H1 (cell line): ENCODE measurements at regions not wholly inside any gene's neighbourhood (a gene's known extent, or its start where the extent isn't known, plus 50 kb on each side); places are given as distances from the start of the nearest gene placed in this dataset.

Experiments
- CTCF ChIA-PET: fragments of 300-600 bp; sonication (Branson Sonifier 250); formaldehyde crosslinking; loops from one replicate; lab custom pipeline; 2021; ENCODE audit not compliant: partially characterized antibody; lab: Charles Lee
- POLR2A ChIA-PET: fragments of 300-600 bp; sonication (Branson Sonifier 250); formaldehyde crosslinking; loops from one replicate; lab custom pipeline; 2021; ENCODE audit warnings: inconsistent platforms; ENCODE audit not compliant: partially characterized antibody; lab: Charles Lee
- DNase-seq, 2 experiments: peaks; one replicate each; pipeline versions ENCODE4 v3.0.0 to v3.0.0-alpha.2; 2010 to 2022; ENCODE audit warnings: low spot score in 2 of 2, low read depth in 1 of 2, mixed read lengths in 1 of 2
- FAIRE-seq: peaks from 2 replicates; lab custom pipeline; 2011; peaks lifted over from hg19 to GRCh38; lab: Jason Lieb, UNC
- H2AFZ ChIP-seq: 2 replicates; pipeline ENCODE4 v1.8.1; 2012; ENCODE audit warnings: low read length, inconsistent platforms
- H2AK5ac ChIP-seq: 2 replicates; pipeline ENCODE4 v1.6.1; 2013; ENCODE audit warnings: low read depth, low read length
- H2BK120ac ChIP-seq: replicated peaks from 2 replicates; pipeline ENCODE3; 2013; ENCODE audit warnings: low read depth, low read length, inconsistent platforms
- H2BK12ac ChIP-seq: 2 replicates; pipeline ENCODE4 v1.6.1; 2013; ENCODE audit warnings: low read depth, low read length
- H2BK15ac ChIP-seq: 2 replicates; pipeline ENCODE4 v1.6.1; 2013; ENCODE audit warnings: low read length
- H2BK20ac ChIP-seq: 2 replicates; pipeline ENCODE4 v1.6.1; 2013; ENCODE audit warnings: low read length
- H2BK5ac ChIP-seq: 2 replicates; pipeline ENCODE4 v1.6.1; 2013; ENCODE audit warnings: low read depth, low read length
- H3K14ac ChIP-seq: 2 replicates; pipeline ENCODE4 v1.6.1; 2013; ENCODE audit warnings: inconsistent platforms; ENCODE audit not compliant: insufficient read length
- H3K18ac ChIP-seq: 2 replicates; pipeline ENCODE4 v1.6.1; 2013; ENCODE audit warnings: low read length; ENCODE audit errors: extremely low read depth
- H3K23ac ChIP-seq: 2 replicates; pipeline ENCODE4 v1.6.1; 2013; ENCODE audit warnings: inconsistent platforms; ENCODE audit not compliant: insufficient read length
- H3K23me2 ChIP-seq: 2 replicates; pipeline ENCODE4 v1.6.1; 2013; ENCODE audit warnings: low read depth, low read length
- H3K27ac ChIP-seq: 2 replicates; pipeline ENCODE4 v1.6.1; 2011; ENCODE audit warnings: low read depth, low read length, inconsistent platforms
- H3K27me3 ChIP-seq, 4 experiments: replicated peaks in 1 of 4; 1 replicate in 1 of 4; 2 replicates in 3 of 4; pipeline versions ENCODE4 v1.6.1 to v1.8.1; 2011 to 2013; ENCODE audit warnings: low read length in 3 of 4, mild to moderate bottlenecking in 3 of 4, inconsistent platforms in 2 of 4, mixed read lengths in 2 of 4, moderate library complexity in 1 of 4; ENCODE audit not compliant: control insufficient read depth in 3 of 4, insufficient read depth in 3 of 4; ENCODE audit errors: extremely low read depth in 1 of 4
- H3K36me3 ChIP-seq, 4 experiments: 2 replicates each; pipeline versions ENCODE4 v1.6.1 to v1.8.1; 2011 to 2013; ENCODE audit warnings: mild to moderate bottlenecking in 4 of 4, low read length in 3 of 4, moderate library complexity in 2 of 4, control low read depth in 1 of 4, inconsistent platforms in 1 of 4; ENCODE audit not compliant: insufficient read depth in 4 of 4, control insufficient read depth in 2 of 4
- H3K4ac ChIP-seq: replicated peaks from 2 replicates; pipeline ENCODE3; 2013; ENCODE audit warnings: low read length, low read depth, mixed read lengths, inconsistent platforms; ENCODE audit not compliant: insufficient read length
- H3K4me1 ChIP-seq, 4 experiments: replicated peaks in 1 of 4; 1 replicate in 1 of 4; 2 replicates in 3 of 4; pipeline versions ENCODE4 v1.6.1 to v1.8.1; 2011 to 2013; ENCODE audit warnings: low read length in 3 of 4, inconsistent platforms in 2 of 4, mixed read lengths in 1 of 4; ENCODE audit not compliant: insufficient read depth in 4 of 4, control insufficient read depth in 3 of 4
- H3K4me2 ChIP-seq, 2 experiments: 2 replicates each; pipeline versions ENCODE4 v1.6.1 to v1.8.1; 2011 to 2013; ENCODE audit warnings: low read depth in 2 of 2, low read length in 2 of 2, control low read depth in 1 of 2, inconsistent platforms in 1 of 2, mild to moderate bottlenecking in 1 of 2; ENCODE audit not compliant: insufficient read depth in 1 of 2
- H3K4me3 ChIP-seq, 4 experiments: fragments of 200-600, 300-600 bp in 1 of 4; sonication (generic), shearing (Covaris generic), sonication (Bioruptor Twin) in 1 of 4; 2 replicates each; pipeline versions ENCODE4 v1.5.1 to v1.8.1; 2011 to 2016; ENCODE audit warnings: low read length in 4 of 4, low read depth in 3 of 4, control low read depth in 2 of 4, inconsistent platforms in 2 of 4, mild to moderate bottlenecking in 2 of 4, mixed read lengths in 1 of 4, moderate library complexity in 1 of 4; ENCODE audit not compliant: insufficient read depth in 2 of 4; ENCODE audit errors: extremely low read depth in 1 of 4
- H3K56ac ChIP-seq: replicated peaks from 2 replicates; pipeline ENCODE3; 2013; ENCODE audit warnings: low read depth, mild to moderate bottlenecking, mixed read lengths, low read length, inconsistent platforms; ENCODE audit not compliant: insufficient read length
- H3K79me1 ChIP-seq: 2 replicates; pipeline ENCODE4 v1.6.1; 2013; ENCODE audit warnings: low read depth, low read length, control low read depth
- H3K79me2 ChIP-seq, 2 experiments: 2 replicates each; pipeline versions ENCODE4 v1.6.1 to v1.8.1; 2012 to 2013; ENCODE audit warnings: low read length in 2 of 2, mild to moderate bottlenecking in 2 of 2, inconsistent platforms in 1 of 2; ENCODE audit not compliant: insufficient read depth in 2 of 2, control insufficient read depth in 1 of 2
- H3K9ac ChIP-seq, 4 experiments: replicated peaks in 1 of 4; 1 replicate in 1 of 4; 2 replicates in 3 of 4; pipeline versions ENCODE4 v1.6.1 to v1.8.1; 2011 to 2013; ENCODE audit warnings: low read depth in 3 of 4, low read length in 3 of 4, control low read depth in 2 of 4, mild to moderate bottlenecking in 2 of 4, moderate library complexity in 2 of 4, inconsistent platforms in 1 of 4; ENCODE audit errors: extremely low read depth in 1 of 4
- H3K9me3 ChIP-seq, 2 experiments: 2 replicates each; pipeline versions ENCODE4 v1.6.1 to v1.8.1; 2012 to 2013; ENCODE audit warnings: mild to moderate bottlenecking in 2 of 2, moderate library complexity in 2 of 2, control low read depth in 1 of 2, inconsistent platforms in 1 of 2, low read depth in 1 of 2, low read length in 1 of 2, mixed read lengths in 1 of 2; ENCODE audit not compliant: insufficient read depth in 2 of 2
- H4K20me1 ChIP-seq, 2 experiments: replicated peaks in 1 of 2; 2 replicates each; pipeline versions ENCODE3 to v1.8.1; 2011 to 2013; ENCODE audit warnings: inconsistent platforms in 2 of 2, low read length in 2 of 2, mild to moderate bottlenecking in 1 of 2; ENCODE audit not compliant: insufficient read depth in 2 of 2, control insufficient read depth in 1 of 2
- H4K5ac ChIP-seq: 2 replicates; pipeline ENCODE4 v1.6.1; 2013; ENCODE audit warnings: low read length, low read depth, mixed read lengths, inconsistent platforms; ENCODE audit not compliant: insufficient read length
- H4K8ac ChIP-seq: 2 replicates; pipeline ENCODE4 v1.8.0; 2013; ENCODE audit warnings: mild to moderate bottlenecking, moderate library complexity, low read length, inconsistent platforms; ENCODE audit not compliant: insufficient read depth; ENCODE audit errors: extremely low read depth
- H4K91ac ChIP-seq: replicated peaks from 2 replicates; pipeline ENCODE3; 2013; ENCODE audit warnings: low read length, mixed read lengths, inconsistent platforms; ENCODE audit not compliant: insufficient read length
- EP300 ChIP-seq, 2 experiments: IDR thresholded peaks; 1 replicate in 1 of 2; 2 replicates in 1 of 2; pipeline ENCODE4 v1.6.1; 2011 to 2012; ENCODE audit warnings: low read depth in 2 of 2, low read length in 2 of 2, mild to moderate bottlenecking in 2 of 2, borderline replicate concordance in 1 of 2, inconsistent platforms in 1 of 2, moderate library complexity in 1 of 2
- POU5F1 ChIP-seq: IDR thresholded peaks from 2 replicates; pipeline ENCODE4 v1.6.1; 2011; ENCODE audit warnings: low read depth, mild to moderate bottlenecking, low read length, moderate library complexity
- RXRA ChIP-seq: IDR thresholded peaks from 2 replicates; pipeline ENCODE4 v1.6.1; 2011; ENCODE audit warnings: low read depth, mild to moderate bottlenecking, low read length, moderate library complexity; ENCODE audit not compliant: insufficient read depth
- SIRT6 ChIP-seq: IDR thresholded peaks from one replicate; pipeline ENCODE4 v1.7.1; 2012; ENCODE audit warnings: low read length, inconsistent platforms
- TAF1 ChIP-seq: IDR thresholded peaks from 2 replicates; pipeline ENCODE4 v1.6.1; 2011; ENCODE audit warnings: mild to moderate bottlenecking, low read depth, low read length
- WGBS, 2 experiments: shearing (Covaris generic) in 1 of 2; methylation state at CpG; one replicate each; pipeline versions ENCODE4 v1.1.6 to v1.1.7; 2013 to 2015; ENCODE audit warnings: low lambda C conversion rate in 2 of 2, mixed read lengths in 2 of 2, inconsistent platforms in 1 of 2, low coverage in 1 of 2, missing lambda C conversion rate in 1 of 2; ENCODE audit not compliant: insufficient replicate concordance in 2 of 2, insufficient coverage in 1 of 2, insufficient read length in 1 of 2; ENCODE audit errors: extremely low coverage in 1 of 2, missing lambda C conversion rate in 1 of 2; 5-methylcytosine and 5-hydroxymethylcytosine counted together
- TF ChIP-seq, protein P1 (sequence below), 3 experiments: IDR thresholded peaks; 1 replicate in 2 of 3; 2 replicates in 1 of 3; pipeline versions ENCODE4 v1.5.1 to v1.6.1; 2011; ENCODE audit warnings: low read length in 3 of 3, mild to moderate bottlenecking in 3 of 3, inconsistent platforms in 2 of 3, low read depth in 1 of 3, moderate library complexity in 1 of 3; ENCODE audit not compliant: insufficient read depth in 1 of 3; ENCODE audit errors: control extremely low read depth in 1 of 3

DNA sequence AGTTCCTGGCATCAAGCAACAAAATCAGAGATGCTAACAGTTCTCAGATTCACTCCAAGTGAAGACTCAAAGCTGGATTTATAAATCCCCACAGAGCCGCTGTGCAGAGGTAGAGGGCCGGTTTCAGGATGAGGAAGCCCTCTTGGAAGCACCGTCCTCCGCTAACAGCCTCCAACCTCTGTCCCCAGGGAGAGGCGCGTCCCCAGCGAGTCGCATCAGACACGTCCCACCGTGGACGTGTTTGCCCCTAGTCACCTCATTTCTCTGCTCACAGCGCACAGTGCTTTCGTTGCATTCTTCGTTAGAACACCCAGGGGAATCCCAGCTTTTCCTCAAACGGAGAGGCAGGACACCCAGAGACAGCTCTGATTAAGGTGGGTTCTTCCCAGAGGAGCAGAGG, 642.9 kb downstream of the BRD1 start:
- H3K9me3 ChIP-seq = no peaks in the 10 kb centered on the region
- no peak overlapping the region for H2BK12ac ChIP-seq
- no peaks in the 10 kb centered on the region for H3K36me3 ChIP-seq
- POLR2A ChIA-PET = no interaction called here
- FAIRE-seq (no peak), DNase-seq (no peak)
- H4K91ac ChIP-seq = no peak overlapping the region
- peaks cover 3% of the 10 kb centered on the region; the same call in 1 of the 2 replicates for H3K23me2 ChIP-seq
- H3K9ac ChIP-seq = no peak overlapping the region
- H2AFZ ChIP-seq = no peak overlapping the region
- H3K79me1 ChIP-seq = no peaks in the 10 kb centered on the region
- H2BK5ac ChIP-seq = no peak overlapping the region
- no peak overlapping the region; the same call in 1 of the 2 replicates for H3K18ac ChIP-seq
- H3K4me3 ChIP-seq = no peak overlapping the region
- no peaks in the 10 kb centered on the region for H3K79me2 ChIP-seq
- no peak overlapping the region for H3K56ac ChIP-seq
- H4K8ac ChIP-seq = no peak overlapping the region
- no peak overlapping the region for H2BK20ac ChIP-seq
- 78% methylated on average over 15 of the region's 15 CpGs; no CpG with 5 or more reads in 1 of the 2 experiments for WGBS, 2 experiments
- no peak overlapping the region for H2BK120ac ChIP-seq
- H3K4ac ChIP-seq = no peak overlapping the region
- H3K4me1 ChIP-seq = no peaks in the 10 kb centered on the region; a peak in 1 of 7 replicates
- H3K4me2 ChIP-seq = no peak overlapping the region
- H3K23ac ChIP-seq = no peak overlapping the region
- H3K14ac ChIP-seq = no peak overlapping the region
- H2AK5ac ChIP-seq = no peak overlapping the region
- H4K5ac ChIP-seq = no peak overlapping the region
- no peak overlapping the region for H3K27ac ChIP-seq
- CTCF ChIA-PET = interaction anchor here (0.8 kb wide), 1 partner anchor 120 kb away, joined by 3 read pairs; no protein-coding TSS in a partner anchor
- H4K20me1 ChIP-seq = no peaks in the 10 kb centered on the region
- H3K27me3 ChIP-seq = peaks cover 0 to 2% (median 0%) of the 10 kb centered on the region in 4 experiments; a peak in 1 of 7 replicates
- no peak overlapping the region for H2BK15ac ChIP-seq
- TF ChIP-seq SIRT6 (no peak), RXRA (no peak), TAF1 (no peak), EP300 (IDR thresholded peaks at IDR 0.05; ENCODE audit: borderline replicate concordance in 1 of 2, low read depth in 2 of 2, low read length in 2 of 2) (no peak), POU5F1 (no peak)
- TF ChIP-seq, protein P1, sequence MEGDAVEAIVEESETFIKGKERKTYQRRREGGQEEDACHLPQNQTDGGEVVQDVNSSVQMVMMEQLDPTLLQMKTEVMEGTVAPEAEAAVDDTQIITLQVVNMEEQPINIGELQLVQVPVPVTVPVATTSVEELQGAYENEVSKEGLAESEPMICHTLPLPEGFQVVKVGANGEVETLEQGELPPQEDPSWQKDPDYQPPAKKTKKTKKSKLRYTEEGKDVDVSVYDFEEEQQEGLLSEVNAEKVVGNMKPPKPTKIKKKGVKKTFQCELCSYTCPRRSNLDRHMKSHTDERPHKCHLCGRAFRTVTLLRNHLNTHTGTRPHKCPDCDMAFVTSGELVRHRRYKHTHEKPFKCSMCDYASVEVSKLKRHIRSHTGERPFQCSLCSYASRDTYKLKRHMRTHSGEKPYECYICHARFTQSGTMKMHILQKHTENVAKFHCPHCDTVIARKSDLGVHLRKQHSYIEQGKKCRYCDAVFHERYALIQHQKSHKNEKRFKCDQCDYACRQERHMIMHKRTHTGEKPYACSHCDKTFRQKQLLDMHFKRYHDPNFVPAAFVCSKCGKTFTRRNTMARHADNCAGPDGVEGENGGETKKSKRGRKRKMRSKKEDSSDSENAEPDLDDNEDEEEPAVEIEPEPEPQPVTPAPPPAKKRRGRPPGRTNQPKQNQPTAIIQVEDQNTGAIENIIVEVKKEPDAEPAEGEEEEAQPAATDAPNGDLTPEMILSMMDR (IDR thresholded peaks at IDR 0.05; ENCODE audit: control extremely low read depth in 1 of 3, insufficient read depth in 1 of 3, low read depth in 1 of 3, low read length in 3 of 3) = no peak
